ENCODE measurements at regions not wholly inside any gene's neighbourhood (a gene's known extent, or its start where the extent isn't known, plus 50 kb on each side); places are given as distances from the start of the nearest gene placed in this dataset.

GRCh38 chr13:64429691-64430090 is 2800.4 kb downstream of the PCDH9 start:
- Histone ChIP-seq H3F3A (ENCODE audit: insufficient read depth, low read length) (no peaks in the 10 kb centered on the region), H3K4me2 (ENCODE audit: low read depth, low read length) (no peak overlapping the region), H3K9ac (ENCODE audit: low read length) (no peak overlapping the region), H2AFZ (ENCODE audit: low read length) (no peak overlapping the region), H3K79me2 (ENCODE audit: low read length) (no peaks in the 10 kb centered on the region), H3K4me1 (ENCODE audit: low read length) (no peaks in the 10 kb centered on the region), H3K27me3 (replicated peaks; ENCODE audit: insufficient read depth, low read length) (no peaks in the 10 kb centered on the region), H4K20me1 (ENCODE audit: insufficient read depth, low read length) (no peaks in the 10 kb centered on the region), H3K4me3 (ENCODE audit: low read length) (no peak overlapping the region), H3K9me2 (replicated peaks; ENCODE audit: insufficient read depth, low read length) (no peaks in the 10 kb centered on the region), H3K36me3 (replicated peaks; ENCODE audit: insufficient read depth, low read length) (no peaks in the 10 kb centered on the region), H3K27ac (ENCODE audit: low read length) (no peak overlapping the region), H3K9me3 (replicated peaks; ENCODE audit: insufficient read depth, low read length) (no peaks in the 10 kb centered on the region)
- no peak for TF ChIP-seq EZH2 (optimal IDR thresholded peaks at IDR 0.05; ENCODE audit: low read depth, low read length)
- TF ChIP-seq, protein P1, sequence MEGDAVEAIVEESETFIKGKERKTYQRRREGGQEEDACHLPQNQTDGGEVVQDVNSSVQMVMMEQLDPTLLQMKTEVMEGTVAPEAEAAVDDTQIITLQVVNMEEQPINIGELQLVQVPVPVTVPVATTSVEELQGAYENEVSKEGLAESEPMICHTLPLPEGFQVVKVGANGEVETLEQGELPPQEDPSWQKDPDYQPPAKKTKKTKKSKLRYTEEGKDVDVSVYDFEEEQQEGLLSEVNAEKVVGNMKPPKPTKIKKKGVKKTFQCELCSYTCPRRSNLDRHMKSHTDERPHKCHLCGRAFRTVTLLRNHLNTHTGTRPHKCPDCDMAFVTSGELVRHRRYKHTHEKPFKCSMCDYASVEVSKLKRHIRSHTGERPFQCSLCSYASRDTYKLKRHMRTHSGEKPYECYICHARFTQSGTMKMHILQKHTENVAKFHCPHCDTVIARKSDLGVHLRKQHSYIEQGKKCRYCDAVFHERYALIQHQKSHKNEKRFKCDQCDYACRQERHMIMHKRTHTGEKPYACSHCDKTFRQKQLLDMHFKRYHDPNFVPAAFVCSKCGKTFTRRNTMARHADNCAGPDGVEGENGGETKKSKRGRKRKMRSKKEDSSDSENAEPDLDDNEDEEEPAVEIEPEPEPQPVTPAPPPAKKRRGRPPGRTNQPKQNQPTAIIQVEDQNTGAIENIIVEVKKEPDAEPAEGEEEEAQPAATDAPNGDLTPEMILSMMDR (IDR thresholded peaks at IDR 0.05; ENCODE audit: low read length) = no peak
- no peak for TF ChIP-seq EZH2phosphoT487 (IDR thresholded peaks at IDR 0.05; ENCODE audit: low read length)
- DNase-seq = no peak

DNA sequence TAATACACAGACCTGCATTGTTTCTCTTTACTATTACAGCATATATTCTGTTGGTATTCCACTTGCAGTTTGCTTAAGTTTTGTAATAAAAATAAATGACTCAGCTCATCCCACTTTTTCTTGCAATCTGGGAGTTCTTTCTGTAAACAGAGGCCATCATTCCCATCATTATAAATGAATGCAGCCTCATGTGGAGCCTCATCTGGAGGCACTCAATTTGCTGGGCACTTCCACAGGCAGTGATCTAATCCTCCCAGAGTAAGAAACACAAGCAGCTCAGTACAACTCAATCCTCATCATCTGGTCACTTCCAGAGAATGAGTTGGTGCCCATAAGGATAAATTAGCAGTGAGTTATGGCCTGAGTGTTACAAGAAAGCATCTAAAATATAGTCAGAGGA is 2801.9 kb downstream of the PCDH9 start:
- TF ChIP-seq EZH2phosphoT487 (IDR thresholded peaks at IDR 0.05; ENCODE audit: low read length) (no peak), EZH2 (optimal IDR thresholded peaks at IDR 0.05; ENCODE audit: low read depth, low read length) (no peak)
- TF ChIP-seq, protein P1 (IDR thresholded peaks at IDR 0.05; ENCODE audit: low read length) = no peak
- Histone ChIP-seq H3K9me2 (replicated peaks; ENCODE audit: insufficient read depth, low read length) (no peaks in the 10 kb centered on the region), H3K4me3 (ENCODE audit: low read length) (no peak overlapping the region), H3K36me3 (replicated peaks; ENCODE audit: insufficient read depth, low read length) (no peaks in the 10 kb centered on the region), H3K27me3 (replicated peaks; ENCODE audit: insufficient read depth, low read length) (no peaks in the 10 kb centered on the region), H3K4me2 (ENCODE audit: low read depth, low read length) (no peak overlapping the region), H4K20me1 (ENCODE audit: insufficient read depth, low read length) (no peaks in the 10 kb centered on the region), H3K27ac (ENCODE audit: low read length) (no peak overlapping the region), H3K9me3 (replicated peaks; ENCODE audit: insufficient read depth, low read length) (no peaks in the 10 kb centered on the region), H2AFZ (ENCODE audit: low read length) (no peak overlapping the region), H3K9ac (ENCODE audit: low read length) (no peak overlapping the region), H3F3A (ENCODE audit: insufficient read depth, low read length) (no peaks in the 10 kb centered on the region), H3K79me2 (ENCODE audit: low read length) (no peaks in the 10 kb centered on the region), H3K4me1 (ENCODE audit: low read length) (no peaks in the 10 kb centered on the region)
- DNase-seq = no peak

DNA sequence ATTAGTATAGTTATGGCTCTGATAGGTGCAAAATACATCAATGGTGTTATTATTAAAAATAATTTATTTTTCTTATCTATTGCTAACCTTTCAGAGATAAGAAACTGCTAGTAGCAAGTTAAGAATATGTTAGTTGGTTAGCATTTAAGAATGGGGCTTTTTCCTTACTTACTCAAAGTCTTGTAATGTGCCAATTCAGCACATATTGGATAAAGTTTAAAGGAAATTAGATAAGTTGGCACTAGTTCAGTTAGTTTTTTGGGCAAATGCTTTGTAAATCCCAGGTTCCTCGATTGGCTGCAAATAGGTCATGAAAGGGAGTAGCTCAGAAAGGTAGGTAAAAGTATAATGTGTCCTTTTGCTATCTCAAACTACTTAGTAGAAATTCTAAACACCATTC is 2806.7 kb downstream of the PCDH9 start:
- H4K20me1 ChIP-seq (ENCODE audit: insufficient read depth, low read length) = no peaks in the 10 kb centered on the region
- no peaks in the 10 kb centered on the region for H3K9me3 ChIP-seq (replicated peaks; ENCODE audit: insufficient read depth, low read length)
- H3K27ac ChIP-seq (ENCODE audit: low read length) = no peak overlapping the region
- H3K4me1 ChIP-seq (ENCODE audit: low read length) = no peaks in the 10 kb centered on the region
- H3K36me3 ChIP-seq (replicated peaks; ENCODE audit: insufficient read depth, low read length) = no peaks in the 10 kb centered on the region
- no peaks in the 10 kb centered on the region for H3K9me2 ChIP-seq (replicated peaks; ENCODE audit: insufficient read depth, low read length)
- no peak for DNase-seq
- no peaks in the 10 kb centered on the region for H3K79me2 ChIP-seq (ENCODE audit: low read length)
- TF ChIP-seq EZH2 (optimal IDR thresholded peaks at IDR 0.05; ENCODE audit: low read depth, low read length) (no peak), EZH2phosphoT487 (IDR thresholded peaks at IDR 0.05; ENCODE audit: low read length) (no peak)
- TF ChIP-seq, protein P1 (IDR thresholded peaks at IDR 0.05; ENCODE audit: low read length) = no peak
- H3K9ac ChIP-seq (ENCODE audit: low read length) = no peak overlapping the region
- H3K27me3 ChIP-seq (replicated peaks; ENCODE audit: insufficient read depth, low read length) = no peaks in the 10 kb centered on the region
- H3F3A ChIP-seq (ENCODE audit: insufficient read depth, low read length) = no peaks in the 10 kb centered on the region
- H3K4me3 ChIP-seq (ENCODE audit: low read length) = no peak overlapping the region
- H3K4me2 ChIP-seq (ENCODE audit: low read depth, low read length) = no peak overlapping the region
- H2AFZ ChIP-seq (ENCODE audit: low read length) = no peak overlapping the region

All from MM.1S (cell line).